K562 (cell line): ENCODE measurements at regions not wholly inside any gene's neighbourhood (a gene's known extent, or its start where the extent isn't known, plus 50 kb on each side); places are given as distances from the start of the nearest gene placed in this dataset.

Experiments
- BDP1 ChIP-seq: IDR thresholded peaks from 3 replicates; pipeline ENCODE4 v1.6.1; 2011; ENCODE audit not compliant: insufficient read length, insufficient read depth
- CHCHD3 ChIP-seq: fragments of 250-450 bp; sonication (Bioruptor Pico); IDR thresholded peaks from 2 replicates; pipeline ENCODE4 v2.1.2; 2022; ENCODE audit warnings: mild to moderate bottlenecking
- FIP1L1 ChIP-seq: fragments of 200-400 bp; formaldehyde crosslinking; IDR thresholded peaks from 2 replicates; pipeline ENCODE4 v1.6.1; 2018; ENCODE audit warnings: mild to moderate bottlenecking, low read depth, low read length; ENCODE audit not compliant: poor library complexity, severe bottlenecking
- MXI1 ChIP-seq: IDR thresholded peaks from 2 replicates; pipeline ENCODE4 v1.6.1; 2011; ENCODE audit warnings: low read depth, mild to moderate bottlenecking, improper control_type of control experiment, low read length
- TF ChIP-seq, protein P1 (sequence below): sonication (generic); formaldehyde crosslinking; IDR thresholded peaks from 2 replicates; pipeline ENCODE4 v1.8.0; 2023; ENCODE audit warnings: mild to moderate bottlenecking, missing genetic modification reagents
- TF ChIP-seq, protein P2 (sequence below): fragments of 250-450 bp; sonication (Bioruptor Pico); IDR thresholded peaks from 2 replicates; pipeline ENCODE4 v1.4.0; 2020; ENCODE audit warnings: mild to moderate bottlenecking, moderate library complexity

DNA sequence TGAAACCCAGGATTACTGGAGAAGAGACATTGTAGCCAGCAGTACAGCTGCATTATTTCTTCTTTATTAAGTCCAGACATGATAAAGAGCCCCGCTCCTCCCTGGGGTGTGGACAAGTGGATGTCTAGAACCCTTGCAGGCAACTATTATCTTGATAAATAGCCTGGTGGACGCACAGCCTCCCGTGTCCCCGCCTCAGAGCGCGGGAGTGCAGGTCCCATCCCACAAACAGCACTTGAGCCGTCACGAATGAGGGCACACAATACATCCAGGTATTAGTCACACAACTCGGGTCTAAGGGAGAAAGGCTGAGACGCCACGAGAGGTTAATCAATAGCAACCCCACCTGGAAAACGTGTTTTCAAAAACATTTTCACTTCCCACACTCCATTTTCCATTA, 213.2 kb upstream of the SOX1 start (continued):
- TF ChIP-seq, protein P1, sequence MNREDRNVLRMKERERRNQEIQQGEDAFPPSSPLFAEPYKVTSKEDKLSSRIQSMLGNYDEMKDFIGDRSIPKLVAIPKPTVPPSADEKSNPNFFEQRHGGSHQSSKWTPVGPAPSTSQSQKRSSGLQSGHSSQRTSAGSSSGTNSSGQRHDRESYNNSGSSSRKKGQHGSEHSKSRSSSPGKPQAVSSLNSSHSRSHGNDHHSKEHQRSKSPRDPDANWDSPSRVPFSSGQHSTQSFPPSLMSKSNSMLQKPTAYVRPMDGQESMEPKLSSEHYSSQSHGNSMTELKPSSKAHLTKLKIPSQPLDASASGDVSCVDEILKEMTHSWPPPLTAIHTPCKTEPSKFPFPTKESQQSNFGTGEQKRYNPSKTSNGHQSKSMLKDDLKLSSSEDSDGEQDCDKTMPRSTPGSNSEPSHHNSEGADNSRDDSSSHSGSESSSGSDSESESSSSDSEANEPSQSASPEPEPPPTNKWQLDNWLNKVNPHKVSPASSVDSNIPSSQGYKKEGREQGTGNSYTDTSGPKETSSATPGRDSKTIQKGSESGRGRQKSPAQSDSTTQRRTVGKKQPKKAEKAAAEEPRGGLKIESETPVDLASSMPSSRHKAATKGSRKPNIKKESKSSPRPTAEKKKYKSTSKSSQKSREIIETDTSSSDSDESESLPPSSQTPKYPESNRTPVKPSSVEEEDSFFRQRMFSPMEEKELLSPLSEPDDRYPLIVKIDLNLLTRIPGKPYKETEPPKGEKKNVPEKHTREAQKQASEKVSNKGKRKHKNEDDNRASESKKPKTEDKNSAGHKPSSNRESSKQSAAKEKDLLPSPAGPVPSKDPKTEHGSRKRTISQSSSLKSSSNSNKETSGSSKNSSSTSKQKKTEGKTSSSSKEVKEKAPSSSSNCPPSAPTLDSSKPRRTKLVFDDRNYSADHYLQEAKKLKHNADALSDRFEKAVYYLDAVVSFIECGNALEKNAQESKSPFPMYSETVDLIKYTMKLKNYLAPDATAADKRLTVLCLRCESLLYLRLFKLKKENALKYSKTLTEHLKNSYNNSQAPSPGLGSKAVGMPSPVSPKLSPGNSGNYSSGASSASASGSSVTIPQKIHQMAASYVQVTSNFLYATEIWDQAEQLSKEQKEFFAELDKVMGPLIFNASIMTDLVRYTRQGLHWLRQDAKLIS, result no peak
- TF ChIP-seq, protein P2, sequence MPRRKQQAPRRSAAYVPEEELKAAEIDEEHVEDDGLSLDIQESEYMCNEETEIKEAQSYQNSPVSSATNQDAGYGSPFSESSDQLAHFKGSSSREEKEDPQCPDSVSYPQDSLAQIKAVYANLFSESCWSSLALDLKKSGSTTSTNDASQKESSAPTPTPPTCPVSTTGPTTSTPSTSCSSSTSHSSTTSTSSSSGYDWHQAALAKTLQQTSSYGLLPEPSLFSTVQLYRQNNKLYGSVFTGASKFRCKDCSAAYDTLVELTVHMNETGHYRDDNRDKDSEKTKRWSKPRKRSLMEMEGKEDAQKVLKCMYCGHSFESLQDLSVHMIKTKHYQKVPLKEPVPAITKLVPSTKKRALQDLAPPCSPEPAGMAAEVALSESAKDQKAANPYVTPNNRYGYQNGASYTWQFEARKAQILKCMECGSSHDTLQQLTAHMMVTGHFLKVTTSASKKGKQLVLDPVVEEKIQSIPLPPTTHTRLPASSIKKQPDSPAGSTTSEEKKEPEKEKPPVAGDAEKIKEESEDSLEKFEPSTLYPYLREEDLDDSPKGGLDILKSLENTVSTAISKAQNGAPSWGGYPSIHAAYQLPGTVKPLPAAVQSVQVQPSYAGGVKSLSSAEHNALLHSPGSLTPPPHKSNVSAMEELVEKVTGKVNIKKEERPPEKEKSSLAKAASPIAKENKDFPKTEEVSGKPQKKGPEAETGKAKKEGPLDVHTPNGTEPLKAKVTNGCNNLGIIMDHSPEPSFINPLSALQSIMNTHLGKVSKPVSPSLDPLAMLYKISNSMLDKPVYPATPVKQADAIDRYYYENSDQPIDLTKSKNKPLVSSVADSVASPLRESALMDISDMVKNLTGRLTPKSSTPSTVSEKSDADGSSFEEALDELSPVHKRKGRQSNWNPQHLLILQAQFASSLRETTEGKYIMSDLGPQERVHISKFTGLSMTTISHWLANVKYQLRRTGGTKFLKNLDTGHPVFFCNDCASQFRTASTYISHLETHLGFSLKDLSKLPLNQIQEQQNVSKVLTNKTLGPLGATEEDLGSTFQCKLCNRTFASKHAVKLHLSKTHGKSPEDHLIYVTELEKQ (CRISPR knock-in tag), result no peak
- TF ChIP-seq FIP1L1, result no peak
- TF ChIP-seq MXI1, result no peak
- no peak for TF ChIP-seq CHCHD3 (CRISPR knock-in tag)
- TF ChIP-seq BDP1, result no peak
